ENCODE measurements at regions not wholly inside any gene's neighbourhood (a gene's known extent, or its start where the extent isn't known, plus 50 kb on each side); places are given as distances from the start of the nearest gene placed in this dataset.

- Histone ChIP-seq H3K4me1 (ENCODE audit: control insufficient read depth, insufficient read depth, low read length) (no peaks in the 10 kb centered on the region), H3K27ac (ENCODE audit: low read depth, low read length) (no peak overlapping the region), H3K9me3 (ENCODE audit: control insufficient read depth, insufficient read depth, low read length) (peaks cover 1% of the 10 kb centered on the region), H3K27me3 (ENCODE audit: control insufficient read depth, insufficient read depth, low read length) (no peaks in the 10 kb centered on the region), H3K4me3 (ENCODE audit: low read depth, low read length) (no peak overlapping the region), H3K36me3 (ENCODE audit: control insufficient read depth, insufficient read depth, low read length) (no peaks in the 10 kb centered on the region)
- whole genome bisulfite sequencing (ENCODE audit: insufficient coverage), result no CpG with 5 or more reads among the region's 1 CpG
- DNase-seq (ENCODE audit: low read depth in 4 of 6, low spot score in 6 of 6), result no peak
Observed at GRCh38 chr5:125050926-125051325, 304.5 kb upstream of the ZNF608 start.

- no peaks in the 10 kb centered on the region for H3K36me3 ChIP-seq (ENCODE audit: control insufficient read depth, insufficient read depth, low read length)
- no peak overlapping the region for H3K4me3 ChIP-seq (ENCODE audit: low read depth, low read length)
- no peak overlapping the region for H3K27ac ChIP-seq (ENCODE audit: low read depth, low read length)
- WGBS (ENCODE audit: insufficient coverage), result 81% methylated on average over 4 of the region's 7 CpGs
- no peaks in the 10 kb centered on the region for H3K27me3 ChIP-seq (ENCODE audit: control insufficient read depth, insufficient read depth, low read length)
- DNase-seq (ENCODE audit: low read depth in 4 of 6, low spot score in 6 of 6), result no peak
- H3K4me1 ChIP-seq (ENCODE audit: control insufficient read depth, insufficient read depth, low read length), result peaks cover 3% of the 10 kb centered on the region
- H3K9me3 ChIP-seq (ENCODE audit: control insufficient read depth, insufficient read depth, low read length), result peaks cover 1% of the 10 kb centered on the region
Observed at GRCh38 chr5:125052584-125052983, 306.1 kb upstream of the ZNF608 start.

- H3K27ac ChIP-seq (ENCODE audit: low read depth, low read length), result no peak overlapping the region
- no peaks in the 10 kb centered on the region for H3K36me3 ChIP-seq (ENCODE audit: control insufficient read depth, insufficient read depth, low read length)
- no CpG with 5 or more reads among the region's 1 CpG for WGBS (ENCODE audit: insufficient coverage)
- H3K9me3 ChIP-seq (ENCODE audit: control insufficient read depth, insufficient read depth, low read length), result peaks cover 1% of the 10 kb centered on the region
- DNase-seq (ENCODE audit: low read depth in 4 of 6, low spot score in 6 of 6), result no peak
- H3K27me3 ChIP-seq (ENCODE audit: control insufficient read depth, insufficient read depth, low read length), result no peaks in the 10 kb centered on the region
- H3K4me1 ChIP-seq (ENCODE audit: control insufficient read depth, insufficient read depth, low read length), result peaks cover 3% of the 10 kb centered on the region
- H3K4me3 ChIP-seq (ENCODE audit: low read depth, low read length), result no peak overlapping the region
Observed at GRCh38 chr5:125053179-125053578, 306.7 kb upstream of the ZNF608 start.

- Histone ChIP-seq H3K4me1 (ENCODE audit: control insufficient read depth, insufficient read depth, low read length) (peaks cover 3% of the 10 kb centered on the region), H3K27ac (ENCODE audit: low read depth, low read length) (no peak overlapping the region), H3K9me3 (ENCODE audit: control insufficient read depth, insufficient read depth, low read length) (peaks cover 1% of the 10 kb centered on the region), H3K36me3 (ENCODE audit: control insufficient read depth, insufficient read depth, low read length) (no peaks in the 10 kb centered on the region), H3K27me3 (ENCODE audit: control insufficient read depth, insufficient read depth, low read length) (no peaks in the 10 kb centered on the region), H3K4me3 (ENCODE audit: low read depth, low read length) (no peak overlapping the region)
- WGBS (ENCODE audit: insufficient coverage), result no CpG with 5 or more reads among the region's 4 CpGs
- DNase-seq (ENCODE audit: low read depth in 4 of 6, low spot score in 6 of 6), result no peak
Observed at GRCh38 chr5:125054146-125054545, 307.7 kb upstream of the ZNF608 start.

- H3K36me3 ChIP-seq (ENCODE audit: control insufficient read depth, insufficient read depth, low read length), result no peaks in the 10 kb centered on the region
- H3K4me1 ChIP-seq (ENCODE audit: control insufficient read depth, insufficient read depth, low read length), result peaks cover 3% of the 10 kb centered on the region
- no CpG with 5 or more reads among the region's 6 CpGs for WGBS (ENCODE audit: insufficient coverage)
- DNase-seq (ENCODE audit: low read depth in 4 of 6, low spot score in 6 of 6), result peak in 2 of 6 donors; percentile 47 to 78
- H3K27ac ChIP-seq (ENCODE audit: low read depth, low read length), result peak overlapping the region; percentile 69
- H3K4me3 ChIP-seq (ENCODE audit: low read depth, low read length), result no peak overlapping the region
- no peaks in the 10 kb centered on the region for H3K9me3 ChIP-seq (ENCODE audit: control insufficient read depth, insufficient read depth, low read length)
- no peaks in the 10 kb centered on the region for H3K27me3 ChIP-seq (ENCODE audit: control insufficient read depth, insufficient read depth, low read length)
Observed at GRCh38 chr5:125056671-125057485, 310.4 kb upstream of the ZNF608 start.

GRCh38 chr5:125057912-125058826 is 311.7 kb upstream of the ZNF608 start:
- DNase-seq (ENCODE audit: low read depth in 4 of 6, low spot score in 6 of 6), result peak in 2 of 6 donors; percentile 77 to 83
- peak overlapping the region; percentile 74 for H3K27ac ChIP-seq (ENCODE audit: low read depth, low read length)

GRCh38 chr5:125059255-125060002 is 313.0 kb upstream of the ZNF608 start:
- WGBS (ENCODE audit: insufficient coverage), result 26% methylated on average over 3 of the region's 4 CpGs
- H3K27ac ChIP-seq (ENCODE audit: low read depth, low read length), result peak overlapping the region; percentile 7
- H3K4me1 ChIP-seq (ENCODE audit: control insufficient read depth, insufficient read depth, low read length), result peaks cover 3% of the 10 kb centered on the region
- H3K4me3 ChIP-seq (ENCODE audit: low read depth, low read length), result no peak overlapping the region
- DNase-seq (ENCODE audit: low read depth in 4 of 6, low spot score in 6 of 6), result peak in 2 of 6 donors; percentile 41 to 60
- no peaks in the 10 kb centered on the region for H3K9me3 ChIP-seq (ENCODE audit: control insufficient read depth, insufficient read depth, low read length)
- H3K27me3 ChIP-seq (ENCODE audit: control insufficient read depth, insufficient read depth, low read length), result no peaks in the 10 kb centered on the region
- H3K36me3 ChIP-seq (ENCODE audit: control insufficient read depth, insufficient read depth, low read length), result no peaks in the 10 kb centered on the region

More at GRCh38 chr5:125057912-125058826, 311.7 kb upstream of the ZNF608 start:
- Histone ChIP-seq H3K27me3 (ENCODE audit: control insufficient read depth, insufficient read depth, low read length) (no peaks in the 10 kb centered on the region), H3K36me3 (ENCODE audit: control insufficient read depth, insufficient read depth, low read length) (no peaks in the 10 kb centered on the region), H3K4me1 (ENCODE audit: control insufficient read depth, insufficient read depth, low read length) (peaks cover 3% of the 10 kb centered on the region), H3K9me3 (ENCODE audit: control insufficient read depth, insufficient read depth, low read length) (no peaks in the 10 kb centered on the region), H3K4me3 (ENCODE audit: low read depth, low read length) (no peak overlapping the region)
- WGBS (ENCODE audit: insufficient coverage), result 0% methylated on average over 1 of the region's 9 CpGs

GRCh38 chr5:125061726-125062125 is 315.3 kb upstream of the ZNF608 start:
- 94% methylated on average over 1 of the region's 2 CpGs for WGBS (ENCODE audit: insufficient coverage)
- DNase-seq (ENCODE audit: low read depth in 4 of 6, low spot score in 6 of 6), result no peak
- Histone ChIP-seq H3K4me1 (ENCODE audit: control insufficient read depth, insufficient read depth, low read length) (peaks cover under 1% of the 10 kb centered on the region), H3K36me3 (ENCODE audit: control insufficient read depth, insufficient read depth, low read length) (no peaks in the 10 kb centered on the region), H3K9me3 (ENCODE audit: control insufficient read depth, insufficient read depth, low read length) (no peaks in the 10 kb centered on the region), H3K4me3 (ENCODE audit: low read depth, low read length) (no peak overlapping the region), H3K27ac (ENCODE audit: low read depth, low read length) (no peak overlapping the region), H3K27me3 (ENCODE audit: control insufficient read depth, insufficient read depth, low read length) (no peaks in the 10 kb centered on the region)
